ENCODE measurements at regions not wholly inside any gene's neighbourhood (a gene's known extent, or its start where the extent isn't known, plus 50 kb on each side); places are given as distances from the start of the nearest gene placed in this dataset.

DNA sequence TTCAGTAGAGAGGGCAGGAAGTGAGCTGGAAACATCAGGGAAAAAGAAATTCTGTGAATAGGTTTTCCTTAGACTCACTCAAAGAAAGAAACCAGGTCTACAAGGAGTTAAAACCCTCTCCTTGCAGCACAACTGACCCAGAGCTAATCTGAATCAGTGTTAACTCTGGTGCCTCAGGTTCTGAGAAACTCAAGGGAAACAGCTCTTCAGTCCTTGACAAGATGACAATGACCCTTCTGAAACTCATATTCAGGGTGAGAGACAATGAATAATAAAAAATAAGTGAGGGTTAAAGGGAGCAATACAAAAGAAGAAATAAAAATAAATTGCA is 903.6 kb downstream of the STPG2 start:
- TF ChIP-seq CTCF (IDR thresholded peaks at IDR 0.05; ENCODE audit: low read length) (no peak), EZH2 (IDR thresholded peaks at IDR 0.05; ENCODE audit: borderline replicate concordance, low read length) (no peak)
